SK-N-SH (cell line): ENCODE measurements at regions not wholly inside any gene's neighbourhood (a gene's known extent, or its start where the extent isn't known, plus 50 kb on each side); places are given as distances from the start of the nearest gene placed in this dataset.

Experiments used
- CTCF ChIA-PET: fragments of 300-600, 350-600 bp; formaldehyde crosslinking; extraction: SDS; loops from one replicate; lab custom pipeline; 2021; lab: Yijun Ruan, JAX
- POLR2A ChIA-PET: fragments of 350-600 bp; sonication (Branson Sonifier 250); formaldehyde crosslinking; extraction: SDS; loops from one replicate; lab custom pipeline; 2020; ENCODE audit warnings: antibody characterized with exemption, inconsistent platforms; lab: Yijun Ruan, JAX
- DNase-seq: peaks from one replicate; pipeline ENCODE4 v3.0.0; 2012
- H2AFZ ChIP-seq: fragments of 200-600 bp; sonication (generic); 2 replicates; pipeline ENCODE4 v1.8.1; 2016; ENCODE audit warnings: antibody characterized with exemption, mild to moderate bottlenecking, low read depth
- H3F3A ChIP-seq: fragments of 200-600 bp; sonication (generic); replicated peaks from 2 replicates; pipeline ENCODE3; 2016; ENCODE audit warnings: antibody characterized with exemption, mild to moderate bottlenecking; ENCODE audit not compliant: insufficient read depth
- H3K27ac ChIP-seq, 2 experiments: fragments of 200-500 bp in 1 of 2; fragments of 200-600 bp in 1 of 2; sonication (Bioruptor generic) in 1 of 2; sonication (generic), shearing (Covaris generic) in 1 of 2; 2 replicates each; pipeline versions ENCODE4 v1.5.1 to v1.6.1; 2014 to 2016; ENCODE audit warnings: low read depth in 2 of 2, inconsistent platforms in 1 of 2, low read length in 1 of 2, mild to moderate bottlenecking in 1 of 2, mixed read lengths in 1 of 2
- H3K27me3 ChIP-seq: fragments of 200-600 bp; sonication (generic), shearing (Covaris generic); 2 replicates; pipeline ENCODE4 v1.6.1; 2016; ENCODE audit warnings: mixed run types; ENCODE audit not compliant: insufficient read depth
- H3K36me3 ChIP-seq, 2 experiments: fragments of 200-500 bp in 1 of 2; fragments of 200-600 bp in 1 of 2; sonication (Bioruptor generic) in 1 of 2; sonication (generic) in 1 of 2; replicated peaks in 1 of 2; 2 replicates each; pipeline versions ENCODE3 to v1.5.1; 2014 to 2016; ENCODE audit warnings: low read length in 1 of 2, mild to moderate bottlenecking in 1 of 2; ENCODE audit not compliant: insufficient read depth in 2 of 2, control insufficient read depth in 1 of 2
- H3K4me1 ChIP-seq, 2 experiments: fragments of 200-500 bp in 1 of 2; fragments of 200-600 bp in 1 of 2; sonication (Bioruptor generic) in 1 of 2; sonication (generic), shearing (Covaris generic) in 1 of 2; 2 replicates each; pipeline versions ENCODE4 v1.5.1 to v1.6.1; 2014 to 2016; ENCODE audit warnings: low read depth in 1 of 2, low read length in 1 of 2, mixed run types in 1 of 2; ENCODE audit not compliant: insufficient read depth in 2 of 2, control insufficient read depth in 1 of 2
- H3K4me2 ChIP-seq: fragments of 200-600 bp; sonication (generic), shearing (Covaris generic); 2 replicates; pipeline ENCODE4 v1.6.1; 2017; ENCODE audit warnings: mixed run types
- H3K4me3 ChIP-seq, 2 experiments: fragments of 200-500 bp in 1 of 2; fragments of 200-600 bp in 1 of 2; sonication (Bioruptor generic) in 1 of 2; sonication (generic), shearing (Covaris generic) in 1 of 2; 2 replicates each; pipeline versions ENCODE4 v1.5.1 to v1.8.1; 2014 to 2016; ENCODE audit warnings: low read depth in 2 of 2, inconsistent platforms in 1 of 2, low read length in 1 of 2, mild to moderate bottlenecking in 1 of 2, mixed read lengths in 1 of 2, moderate library complexity in 1 of 2
- H3K79me2 ChIP-seq: fragments of 200-600 bp; sonication (generic); 2 replicates; pipeline ENCODE4 v1.8.1; 2017; ENCODE audit warnings: mild to moderate bottlenecking; ENCODE audit not compliant: insufficient read depth
- H3K9ac ChIP-seq: fragments of 200-600 bp; sonication (generic); 2 replicates; pipeline ENCODE4 v1.6.1; 2017; ENCODE audit warnings: mixed run types
- H3K9me2 ChIP-seq: fragments of 200-600 bp; sonication (generic); 2 replicates; pipeline ENCODE4 v1.6.1; 2017; ENCODE audit warnings: mixed run types
- H3K9me3 ChIP-seq: fragments of 200-600 bp; sonication (generic); 2 replicates; pipeline ENCODE4 v1.6.1; 2017; ENCODE audit warnings: mixed run types, mild to moderate bottlenecking, moderate library complexity
- H4K20me1 ChIP-seq: fragments of 200-600 bp; sonication (generic); 2 replicates; pipeline ENCODE4 v1.6.1; 2017; ENCODE audit warnings: mild to moderate bottlenecking, mixed run types; ENCODE audit not compliant: insufficient read depth
- CHD2 ChIP-seq: fragments of 150-350 bp; IDR thresholded peaks from 2 replicates; pipeline ENCODE4 v1.6.1; 2018; ENCODE audit warnings: low read length; ENCODE audit not compliant: partially characterized antibody
- FOSL2 ChIP-seq: IDR thresholded peaks from 2 replicates; pipeline ENCODE4 v1.4.0; 2012; ENCODE audit warnings: low read depth, mild to moderate bottlenecking, moderate library complexity, borderline replicate concordance
- FOXJ3 ChIP-seq: sonication (generic); formaldehyde crosslinking; IDR thresholded peaks from 2 replicates; pipeline ENCODE4 v1.5.1; 2020; ENCODE audit warnings: mild to moderate bottlenecking, missing genetic modification reagents
- FOXM1 ChIP-seq: IDR thresholded peaks from 2 replicates; pipeline ENCODE4 v1.4.0; 2012; ENCODE audit warnings: low read depth, mild to moderate bottlenecking
- GABPA ChIP-seq: IDR thresholded peaks from 2 replicates; pipeline ENCODE4 v1.4.0; 2012; ENCODE audit warnings: low read depth, mild to moderate bottlenecking
- IRF3 ChIP-seq: fragments of 150-350 bp; IDR thresholded peaks from 2 replicates; pipeline ENCODE4 v1.6.1; 2016; ENCODE audit warnings: mild to moderate bottlenecking, low read depth, low read length
- JUND ChIP-seq: IDR thresholded peaks from 2 replicates; pipeline ENCODE4 v1.4.0; 2012
- MEF2A ChIP-seq: IDR thresholded peaks from 2 replicates; pipeline ENCODE4 v1.4.0; 2012; ENCODE audit warnings: low read depth, borderline replicate concordance
- MXI1 ChIP-seq: IDR thresholded peaks from 2 replicates; pipeline ENCODE4 v1.6.1; 2012; ENCODE audit warnings: mild to moderate bottlenecking, low read depth, low read length, improper control_type of control experiment
- POLR2AphosphoS5 ChIP-seq: IDR thresholded peaks from 2 replicates; pipeline ENCODE4 v1.6.1; 2012; ENCODE audit warnings: low read depth, low read length
- RAD21 ChIP-seq: IDR thresholded peaks from 2 replicates; pipeline ENCODE4 v1.6.1; 2012; ENCODE audit warnings: mild to moderate bottlenecking, low read length
- RCOR1 ChIP-seq: fragments of 150-350 bp; IDR thresholded peaks from 2 replicates; pipeline ENCODE4 v1.6.1; 2017; ENCODE audit warnings: antibody characterized with exemption, low read length
- RXRA ChIP-seq: IDR thresholded peaks from 2 replicates; pipeline ENCODE4 v1.4.0; 2012; ENCODE audit warnings: low read depth, mild to moderate bottlenecking, borderline replicate concordance
- SIN3A ChIP-seq: IDR thresholded peaks from 2 replicates; pipeline ENCODE4 v1.6.1; 2012; ENCODE audit warnings: low read depth, mild to moderate bottlenecking, low read length, moderate library complexity, borderline replicate concordance
- SMC3 ChIP-seq: IDR thresholded peaks from 2 replicates; pipeline ENCODE4 v1.6.1; 2012; ENCODE audit warnings: low read depth, low read length, improper control_type of control experiment
- TAF1 ChIP-seq: IDR thresholded peaks from 2 replicates; pipeline ENCODE4 v1.6.1; 2012; ENCODE audit warnings: low read depth, mild to moderate bottlenecking, low read length, moderate library complexity, borderline replicate concordance
- TCF12 ChIP-seq: IDR thresholded peaks from 2 replicates; pipeline ENCODE4 v1.4.0; 2012
- TEAD4 ChIP-seq: IDR thresholded peaks from 2 replicates; pipeline ENCODE4 v1.4.0; 2012; ENCODE audit warnings: mild to moderate bottlenecking, borderline replicate concordance; ENCODE audit not compliant: insufficient read depth
- USF1 ChIP-seq: IDR thresholded peaks from 2 replicates; pipeline ENCODE4 v1.4.0; 2012; ENCODE audit warnings: low read depth, borderline replicate concordance
- USF2 ChIP-seq: fragments of 150-350 bp; IDR thresholded peaks from 2 replicates; pipeline ENCODE4 v1.6.1; 2017; ENCODE audit warnings: antibody characterized with exemption, low read length, low read depth, borderline replicate concordance
- YY1 ChIP-seq: IDR thresholded peaks from 2 replicates; pipeline ENCODE4 v1.4.0; 2012; ENCODE audit warnings: low read depth, mild to moderate bottlenecking
- ZBTB33 ChIP-seq: IDR thresholded peaks from 2 replicates; pipeline ENCODE4 v1.4.0; 2012; ENCODE audit warnings: low read depth, borderline replicate concordance
- WGBS: methylation state at CpG from one replicate; pipeline ENCODE4 v1.1.6; 2017; ENCODE audit warnings: low lambda C conversion rate; 5-methylcytosine and 5-hydroxymethylcytosine counted together

- no peak for TF ChIP-seq FOXJ3 (CRISPR knock-in tag)
- no peak for TF ChIP-seq MEF2A
- no peak for TF ChIP-seq GABPA
- TF ChIP-seq FOXM1, result no peak
- no peak for TF ChIP-seq USF1
- TF ChIP-seq CHD2, result no peak
- TF ChIP-seq ZBTB33, result no peak
- no peak for TF ChIP-seq RCOR1
- peak; percentile 41; the same call in 1 of the 2 replicates for TF ChIP-seq FOSL2
Observed at GRCh38 chr18:10015941-10016819, 102.4 kb downstream of the VAPA start (continued).

GRCh38 chr18:10017043-10017442 lies 103.2 kb downstream of the VAPA start:
- ChIA-PET CTCF (interaction anchor here (0.8 to 3.7 kb wide), 5 partner anchors 14 to 501 kb away, joined by 3 to 19 read pairs (median 5); no protein-coding TSS in a partner anchor), POLR2A (no interaction called here)
- Histone ChIP-seq H3K4me1 (peaks cover 0 to 16% of the 10 kb centered on the region in 2 experiments), H4K20me1 (no peaks in the 10 kb centered on the region), H3K9me3 (no peaks in the 10 kb centered on the region), H3K79me2 (no peaks in the 10 kb centered on the region), H2AFZ (peak overlapping the region; percentile 49; the same call in 1 of the 2 replicates), H3K27ac (peak overlapping the region; percentile 67 to 94; a peak in 3 of 4 replicates), H3K36me3 (no peaks in the 10 kb centered on the region), H3K9me2 (no peaks in the 10 kb centered on the region), H3K27me3 (no peaks in the 10 kb centered on the region), H3K9ac (peak overlapping the region; percentile 46; the same call in 1 of the 2 replicates), H3K4me3 (no peak overlapping the region), H3F3A (peaks cover 23% of the 10 kb centered on the region), H3K4me2 (0 out of 2 replicates have a peak overlapping the region, but pooled peaks have one; percentile 57)
- DNase-seq, result no peak
- WGBS, result 90% methylated on average over 2 of the region's 2 CpGs
- no peak for TF ChIP-seq FOXM1
- no peak for TF ChIP-seq RXRA
- no peak for TF ChIP-seq YY1
- TF ChIP-seq SIN3A, result no peak
- TF ChIP-seq TEAD4, result no peak
- no peak for TF ChIP-seq MEF2A
- no peak for TF ChIP-seq RAD21
- TF ChIP-seq TAF1, result no peak
- TF ChIP-seq USF2, result no peak
- TF ChIP-seq SMC3, result no peak
- TF ChIP-seq IRF3, result no peak
- TF ChIP-seq POLR2AphosphoS5, result no peak
- no peak for TF ChIP-seq TCF12
- TF ChIP-seq MXI1, result no peak
- no peak for TF ChIP-seq JUND
- TF ChIP-seq GABPA, result no peak
- TF ChIP-seq FOXJ3 (CRISPR knock-in tag), result no peak
